H1 (cell line): ENCODE measurements at regions not wholly inside any gene's neighbourhood (a gene's known extent, or its start where the extent isn't known, plus 50 kb on each side); places are given as distances from the start of the nearest gene placed in this dataset.

Source experiments
- ATF2 ChIP-seq: IDR thresholded peaks from 2 replicates; pipeline ENCODE4 v1.6.1; 2012; ENCODE audit warnings: low read length, inconsistent platforms
- CHD7 ChIP-seq: fragments of 300-600 bp; sonication (generic); IDR thresholded peaks from 2 replicates; pipeline ENCODE4 v1.7.1; 2012; ENCODE audit warnings: low read length, moderate library complexity, mild to moderate bottlenecking, inconsistent platforms; ENCODE audit not compliant: insufficient replicate concordance
- E2F6 ChIP-seq: IDR thresholded peaks from 2 replicates; pipeline ENCODE4 v1.6.1; 2012; ENCODE audit warnings: inconsistent platforms
- FOSL1 ChIP-seq: IDR thresholded peaks from 2 replicates; pipeline ENCODE4 v1.6.1; 2011; ENCODE audit warnings: mild to moderate bottlenecking, low read depth, low read length, moderate library complexity; ENCODE audit not compliant: insufficient read depth
- GTF2F1 ChIP-seq: IDR thresholded peaks from 2 replicates; pipeline ENCODE4 v1.6.1; 2012; ENCODE audit warnings: low read depth, low read length, improper control_type of control experiment, borderline replicate concordance
- RFX5 ChIP-seq: IDR thresholded peaks from 2 replicates; pipeline ENCODE4 v1.6.1; 2011; ENCODE audit warnings: low read depth, low read length, improper control_type of control experiment, borderline replicate concordance
- SAP30 ChIP-seq: fragments of 300-600 bp; sonication (generic); IDR thresholded peaks from 2 replicates; pipeline ENCODE4 v1.7.1; 2012; ENCODE audit warnings: low read length, moderate library complexity, mild to moderate bottlenecking, inconsistent platforms; ENCODE audit not compliant: insufficient read depth, insufficient replicate concordance
- SIN3A ChIP-seq, 2 experiments: IDR thresholded peaks in 1 of 2; conservative IDR thresholded peaks in 1 of 2; 2 replicates each; pipeline ENCODE4 v1.6.1; 2011 to 2012; ENCODE audit warnings: low read length in 2 of 2, improper control_type of control experiment in 1 of 2, low read depth in 1 of 2, mild to moderate bottlenecking in 1 of 2
- SIRT6 ChIP-seq: IDR thresholded peaks from one replicate; pipeline ENCODE4 v1.7.1; 2012; ENCODE audit warnings: low read length, inconsistent platforms

GRCh38 chr21:17101696-17102095 is 411.1 kb upstream of the CXADR start (continued):
- TF ChIP-seq CHD7 (no peak), FOSL1 (no peak), SIN3A (conservative IDR thresholded peaks at IDR 0.05 in 1 of 2, IDR thresholded peaks at IDR 0.05 in 1 of 2; ENCODE audit: low read depth in 1 of 2, low read length in 2 of 2) (no peak), SAP30 (no peak), RFX5 (no peak), GTF2F1 (no peak), ATF2 (no peak), SIRT6 (no peak), E2F6 (no peak)
